GM19324 (cell line): ENCODE measurements at regions not wholly inside any gene's neighbourhood (a gene's known extent, or its start where the extent isn't known, plus 50 kb on each side); places are given as distances from the start of the nearest gene placed in this dataset.

ENCODE experiments used
- ATAC-seq: cut with Tn5 transposase; IDR thresholded peaks from one replicate; pipeline ENCODE4 v1.9.1; 2021; ENCODE audit warnings: mild to moderate bottlenecking, moderate library complexity; ENCODE audit not compliant: unreplicated experiment, low FRiP score

DNA sequence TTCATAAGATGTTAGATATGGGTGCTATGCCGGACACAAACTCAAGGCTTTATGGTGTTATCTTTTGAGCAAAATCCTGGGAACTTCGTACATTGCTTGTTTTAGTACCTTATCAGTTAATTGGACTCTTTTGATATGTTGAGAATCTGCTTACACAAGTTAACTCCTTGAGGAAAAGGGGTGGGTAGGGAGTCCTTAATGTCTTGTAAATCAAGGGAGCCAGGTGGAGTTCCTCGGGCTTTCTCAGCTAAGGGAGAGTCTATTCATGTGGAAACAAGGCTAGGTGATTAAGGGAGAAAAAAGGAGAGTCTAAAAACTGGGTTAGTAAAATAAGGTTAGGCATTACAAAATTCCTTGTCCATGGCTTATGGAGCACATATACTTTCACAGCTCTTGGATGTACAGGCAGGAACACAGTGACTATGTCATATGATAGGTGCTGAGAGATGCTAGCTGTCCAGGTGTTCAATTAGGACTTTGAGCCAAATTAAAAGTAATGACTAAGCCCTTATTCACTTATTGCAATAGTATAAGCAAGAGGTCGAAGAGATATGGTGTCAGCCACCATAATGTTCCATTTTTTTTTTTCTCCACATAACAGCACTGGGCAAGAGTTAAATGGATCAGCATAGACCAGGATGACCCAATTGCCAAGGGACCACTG is 59.5 kb upstream of the DYNAP start:
- no peak for ATAC-seq

DNA sequence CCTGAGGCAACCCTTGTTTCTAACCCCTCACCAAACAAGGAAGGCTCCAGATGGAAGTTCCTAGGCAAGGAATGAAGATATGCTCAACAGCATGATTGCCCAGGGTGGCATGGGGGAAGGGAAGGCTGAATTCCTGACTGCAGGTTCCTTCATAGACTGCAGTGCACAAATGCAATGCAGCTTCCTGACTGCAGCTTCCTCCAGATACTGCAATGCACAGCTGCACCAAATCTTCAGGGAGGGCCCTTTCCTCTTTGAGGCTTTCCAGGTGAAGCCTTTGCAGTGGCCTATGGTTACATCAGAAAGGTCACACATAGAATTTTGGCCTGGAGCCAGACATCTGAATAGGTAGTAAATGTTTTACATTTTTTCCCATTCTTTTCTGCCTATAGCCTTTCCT is 58.8 kb upstream of the DYNAP start:
- ATAC-seq = no peak

DNA sequence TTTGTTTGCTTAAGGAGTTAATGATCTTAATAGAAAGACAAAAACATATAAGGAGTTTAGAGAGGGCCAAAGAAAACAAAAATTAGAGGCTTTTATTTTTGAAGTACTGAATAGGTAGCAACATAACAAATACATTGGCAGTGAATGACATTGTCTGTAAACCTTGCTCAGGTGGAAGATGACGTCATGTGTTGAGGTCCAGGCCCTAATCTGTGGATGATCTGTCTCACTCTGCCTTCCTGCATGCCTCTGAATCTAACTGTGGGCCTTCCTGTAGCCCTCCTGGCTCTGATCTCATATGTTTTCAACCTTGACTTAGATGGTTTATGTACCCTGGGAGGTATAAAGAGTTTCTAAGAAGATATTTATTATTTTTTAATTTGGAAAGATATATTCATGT is 58.1 kb upstream of the DYNAP start:
- no peak for ATAC-seq
